Loucy (cell line): ENCODE measurements at regions not wholly inside any gene's neighbourhood (a gene's known extent, or its start where the extent isn't known, plus 50 kb on each side); places are given as distances from the start of the nearest gene placed in this dataset.
A peak's percentile ranks its signal among the peaks of the same experiment; 100 is the strongest.

ENCODE experiments used
- H2AFZ ChIP-seq: fragments of 200-600 bp; sonication (generic); 2 replicates; pipeline ENCODE4 v1.6.0; 2016; ENCODE audit warnings: antibody characterized with exemption, mild to moderate bottlenecking, low read length, moderate library complexity
- H3F3A ChIP-seq: fragments of 200-600 bp; 2 replicates; pipeline ENCODE4 v1.6.0; 2016; ENCODE audit warnings: antibody characterized with exemption, low read depth, mild to moderate bottlenecking
- H3K27me3 ChIP-seq: fragments of 200-600 bp; sonication (generic); 2 replicates; pipeline ENCODE4 v1.6.1; 2014; ENCODE audit warnings: low read length, mild to moderate bottlenecking; ENCODE audit not compliant: insufficient read depth, poor library complexity, severe bottlenecking
- H3K36me3 ChIP-seq: fragments of 200-600 bp; sonication (generic); 2 replicates; pipeline ENCODE4 v1.6.1; 2016; ENCODE audit warnings: low read length; ENCODE audit not compliant: insufficient read depth
- H3K4me1 ChIP-seq: fragments of 200-600 bp; sonication (generic); 2 replicates; pipeline ENCODE4 v1.5.1; 2014; ENCODE audit warnings: low read length, mild to moderate bottlenecking; ENCODE audit not compliant: insufficient read depth, poor library complexity, severe bottlenecking
- H3K4me2 ChIP-seq: fragments of 200-600 bp; sonication (generic); 2 replicates; pipeline ENCODE4 v1.6.0; 2014; ENCODE audit warnings: antibody characterized with exemption, low read length, low read depth, mild to moderate bottlenecking; ENCODE audit not compliant: poor library complexity, severe bottlenecking
- H3K4me3 ChIP-seq: fragments of 200-600 bp; sonication (generic); 2 replicates; pipeline ENCODE4 v1.5.1; 2014; ENCODE audit warnings: low read length, mild to moderate bottlenecking, mixed read lengths; ENCODE audit not compliant: poor library complexity, severe bottlenecking
- H3K79me2 ChIP-seq: fragments of 200-600 bp; sonication (generic); 2 replicates; pipeline ENCODE4 v1.6.1; 2014; ENCODE audit warnings: low read length; ENCODE audit not compliant: insufficient read depth
- H3K9ac ChIP-seq: fragments of 200-600 bp; sonication (generic); 2 replicates; pipeline ENCODE4 v1.6.0; 2014; ENCODE audit warnings: mild to moderate bottlenecking, low read depth, low read length, moderate library complexity; ENCODE audit not compliant: poor library complexity, severe bottlenecking
- H3K9me2 ChIP-seq: fragments of 200-600 bp; sonication (generic); replicated peaks from 2 replicates; pipeline ENCODE4 v1.6.1; 2016; ENCODE audit warnings: low read depth, low read length, mixed read lengths
- H3K9me3 ChIP-seq: fragments of 200-600 bp; sonication (generic); 2 replicates; pipeline ENCODE4 v1.6.1; 2014; ENCODE audit warnings: mild to moderate bottlenecking, antibody characterized with exemption, low read length, low read depth; ENCODE audit not compliant: insufficient read depth
- H4K20me1 ChIP-seq: fragments of 200-600 bp; sonication (generic); 2 replicates; pipeline ENCODE4 v1.6.0; 2014; ENCODE audit warnings: antibody characterized with exemption, low read length, mild to moderate bottlenecking; ENCODE audit not compliant: insufficient read depth, poor library complexity, severe bottlenecking
- EZH2phosphoT487 ChIP-seq: fragments of 200-600 bp; IDR thresholded peaks from 2 replicates; pipeline ENCODE4 v1.6.1; 2018; ENCODE audit warnings: antibody characterized with exemption, mild to moderate bottlenecking, moderate library complexity, borderline replicate concordance
- TF ChIP-seq, protein P1 (sequence below): fragments of 200-600 bp; sonication (generic); conservative IDR thresholded peaks from 2 replicates; pipeline ENCODE4 v1.5.1; 2014; ENCODE audit warnings: mild to moderate bottlenecking, antibody characterized with exemption, low read length

DNA sequence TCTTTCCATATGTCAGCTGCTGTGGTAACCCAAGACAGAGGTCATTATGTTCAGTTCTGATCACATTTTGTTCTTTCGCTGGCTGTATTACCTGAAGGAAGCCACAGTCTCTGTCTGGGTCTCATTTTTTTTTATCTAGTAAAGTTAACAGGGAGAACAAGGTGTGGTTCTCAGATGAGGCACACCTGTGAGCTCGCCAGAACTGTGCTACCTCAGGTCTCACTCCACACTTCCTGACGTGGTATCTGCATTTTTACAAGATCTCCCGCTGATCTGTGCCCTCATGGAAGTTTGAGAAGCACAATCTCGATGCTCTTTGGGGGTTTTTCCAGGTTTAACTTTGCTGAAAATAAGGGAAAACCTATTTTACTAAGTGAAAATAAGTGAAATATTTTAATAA lies 169.5 kb upstream of the CENPW start:
- Histone ChIP-seq H2AFZ (peak overlapping the region; percentile 78; the same call in 1 of the 2 replicates), H3K4me3 (peak overlapping the region; percentile 70), H3K9me2 (no peaks in the 10 kb centered on the region), H3K9ac (peak overlapping the region; percentile 6), H3K4me1 (peaks cover 13% of the 10 kb centered on the region), H3K36me3 (no peaks in the 10 kb centered on the region), H3K4me2 (peak overlapping the region; percentile 45), H4K20me1 (no peaks in the 10 kb centered on the region), H3K27me3 (no peaks in the 10 kb centered on the region), H3K9me3 (no peaks in the 10 kb centered on the region), H3F3A (no peaks in the 10 kb centered on the region), H3K79me2 (no peaks in the 10 kb centered on the region)
- no peak for TF ChIP-seq EZH2phosphoT487
- TF ChIP-seq, protein P1, sequence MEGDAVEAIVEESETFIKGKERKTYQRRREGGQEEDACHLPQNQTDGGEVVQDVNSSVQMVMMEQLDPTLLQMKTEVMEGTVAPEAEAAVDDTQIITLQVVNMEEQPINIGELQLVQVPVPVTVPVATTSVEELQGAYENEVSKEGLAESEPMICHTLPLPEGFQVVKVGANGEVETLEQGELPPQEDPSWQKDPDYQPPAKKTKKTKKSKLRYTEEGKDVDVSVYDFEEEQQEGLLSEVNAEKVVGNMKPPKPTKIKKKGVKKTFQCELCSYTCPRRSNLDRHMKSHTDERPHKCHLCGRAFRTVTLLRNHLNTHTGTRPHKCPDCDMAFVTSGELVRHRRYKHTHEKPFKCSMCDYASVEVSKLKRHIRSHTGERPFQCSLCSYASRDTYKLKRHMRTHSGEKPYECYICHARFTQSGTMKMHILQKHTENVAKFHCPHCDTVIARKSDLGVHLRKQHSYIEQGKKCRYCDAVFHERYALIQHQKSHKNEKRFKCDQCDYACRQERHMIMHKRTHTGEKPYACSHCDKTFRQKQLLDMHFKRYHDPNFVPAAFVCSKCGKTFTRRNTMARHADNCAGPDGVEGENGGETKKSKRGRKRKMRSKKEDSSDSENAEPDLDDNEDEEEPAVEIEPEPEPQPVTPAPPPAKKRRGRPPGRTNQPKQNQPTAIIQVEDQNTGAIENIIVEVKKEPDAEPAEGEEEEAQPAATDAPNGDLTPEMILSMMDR: no peak

DNA sequence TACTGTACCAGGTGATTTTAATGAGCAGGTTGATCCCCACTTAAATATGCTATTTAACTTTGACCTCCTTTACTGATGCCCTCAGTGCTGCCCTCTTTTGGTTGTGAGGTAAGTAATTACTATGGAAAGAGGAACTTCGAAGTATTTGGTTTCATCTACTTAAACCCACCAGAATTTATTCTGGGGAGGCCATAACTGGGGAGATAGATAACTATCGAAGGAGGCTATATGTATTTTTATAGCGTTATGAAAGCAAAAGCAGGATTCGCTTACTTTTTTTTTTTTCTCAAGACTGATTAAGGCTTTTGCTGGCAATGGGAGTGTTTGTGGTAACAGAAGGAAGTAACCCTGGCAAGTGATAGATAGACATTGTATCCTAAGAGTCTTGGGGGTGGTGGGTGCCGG lies 168.9 kb upstream of the CENPW start:
- Histone ChIP-seq H3K36me3 (no peaks in the 10 kb centered on the region), H3K9me2 (no peaks in the 10 kb centered on the region), H3K4me3 (peak overlapping the region; percentile 70), H3K27me3 (no peaks in the 10 kb centered on the region), H3K79me2 (no peaks in the 10 kb centered on the region), H3K9ac (peak overlapping the region; percentile 6), H3F3A (no peaks in the 10 kb centered on the region), H2AFZ (peak overlapping the region; percentile 78), H4K20me1 (no peaks in the 10 kb centered on the region), H3K4me1 (peaks cover 13% of the 10 kb centered on the region), H3K9me3 (no peaks in the 10 kb centered on the region), H3K4me2 (peak overlapping the region; percentile 45)
- no peak for TF ChIP-seq EZH2phosphoT487
- TF ChIP-seq, protein P1: peak; percentile 86

DNA sequence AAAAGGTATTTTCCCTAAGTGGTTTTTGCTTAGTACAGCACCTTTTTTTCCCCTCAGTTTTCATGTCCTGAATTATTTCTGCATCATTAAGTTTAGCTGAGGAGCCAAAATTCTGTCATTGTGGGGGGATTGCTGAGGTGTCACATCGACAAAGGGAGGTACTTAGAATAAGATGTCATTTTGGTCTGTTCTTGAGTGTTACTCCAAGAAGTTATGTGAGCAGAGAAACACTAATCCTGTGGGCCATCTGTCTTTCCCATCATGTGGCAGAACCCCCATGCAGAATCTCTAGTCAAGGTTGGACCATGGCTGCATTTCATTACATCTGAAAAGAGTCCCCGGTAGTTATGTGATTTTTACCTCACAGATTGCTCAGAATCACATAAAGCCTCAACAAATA lies 167.8 kb upstream of the CENPW start:
- Histone ChIP-seq H3K4me1 (peaks cover 13% of the 10 kb centered on the region), H2AFZ (no peak overlapping the region), H3F3A (no peaks in the 10 kb centered on the region), H3K79me2 (no peaks in the 10 kb centered on the region), H3K9me3 (no peaks in the 10 kb centered on the region), H3K9ac (no peak overlapping the region), H3K9me2 (no peaks in the 10 kb centered on the region), H4K20me1 (no peaks in the 10 kb centered on the region), H3K4me3 (no peak overlapping the region), H3K4me2 (no peak overlapping the region), H3K36me3 (no peaks in the 10 kb centered on the region), H3K27me3 (no peaks in the 10 kb centered on the region)
- TF ChIP-seq, protein P1: no peak
- TF ChIP-seq EZH2phosphoT487: no peak
